H1 (cell line): ENCODE measurements at regions not wholly inside any gene's neighbourhood (a gene's known extent, or its start where the extent isn't known, plus 50 kb on each side); places are given as distances from the start of the nearest gene placed in this dataset.

Experiments
- BRCA1 ChIP-seq: IDR thresholded peaks from 2 replicates; pipeline ENCODE4 v1.6.1; 2012; ENCODE audit warnings: low read depth, low read length, improper control_type of control experiment
- CHD2 ChIP-seq: IDR thresholded peaks from 2 replicates; pipeline ENCODE4 v1.6.1; 2012; ENCODE audit warnings: low read length, improper control_type of control experiment
- CTCF ChIP-seq, 3 experiments: IDR thresholded peaks; 1 replicate in 2 of 3; 2 replicates in 1 of 3; pipeline versions ENCODE4 v1.5.1 to v1.6.1; 2011; ENCODE audit warnings: low read length in 3 of 3, mild to moderate bottlenecking in 3 of 3, inconsistent platforms in 2 of 3, low read depth in 1 of 3, moderate library complexity in 1 of 3; ENCODE audit not compliant: insufficient read depth in 1 of 3; ENCODE audit errors: control extremely low read depth in 1 of 3
- EP300 ChIP-seq, 2 experiments: IDR thresholded peaks; 1 replicate in 1 of 2; 2 replicates in 1 of 2; pipeline ENCODE4 v1.6.1; 2011 to 2012; ENCODE audit warnings: low read depth in 2 of 2, low read length in 2 of 2, mild to moderate bottlenecking in 2 of 2, borderline replicate concordance in 1 of 2, inconsistent platforms in 1 of 2, moderate library complexity in 1 of 2
- EZH2 ChIP-seq: fragments of 200-600 bp; sonication (generic); IDR thresholded peaks from 2 replicates; pipeline ENCODE4 v1.7.1; 2012; ENCODE audit warnings: low read depth, mild to moderate bottlenecking, moderate library complexity, low read length, inconsistent platforms; ENCODE audit not compliant: severe bottlenecking
- POLR2AphosphoS5 ChIP-seq: IDR thresholded peaks from 2 replicates; pipeline ENCODE4 v1.6.1; 2011; ENCODE audit warnings: low read depth, low read length
- RBBP5 ChIP-seq: IDR thresholded peaks from 2 replicates; pipeline ENCODE4 v1.7.1; 2012; ENCODE audit warnings: low read depth, mild to moderate bottlenecking, inconsistent platforms, low read length, moderate library complexity, borderline replicate concordance
- RFX5 ChIP-seq: IDR thresholded peaks from 2 replicates; pipeline ENCODE4 v1.6.1; 2011; ENCODE audit warnings: low read depth, low read length, improper control_type of control experiment, borderline replicate concordance

DNA sequence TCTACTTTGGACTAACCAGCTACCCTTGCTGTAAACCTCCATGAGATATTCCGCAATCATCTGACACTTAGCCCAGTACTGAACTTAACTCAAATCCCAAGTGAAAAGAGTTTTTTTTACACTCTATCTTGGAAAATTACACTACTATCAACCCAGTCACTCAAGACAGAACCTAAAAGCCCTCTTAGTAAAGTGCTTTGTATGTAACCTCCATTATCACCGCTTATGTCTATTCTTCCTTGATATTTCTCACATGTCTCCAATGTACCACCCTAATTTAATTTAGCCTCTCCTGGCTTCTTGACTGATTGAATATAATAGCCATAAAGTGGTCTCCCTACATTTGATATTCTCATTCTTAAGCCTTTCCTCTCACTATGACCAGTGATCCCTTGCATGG lies 168.8 kb upstream of the SYT1 start:
- TF ChIP-seq RFX5 = no peak
- no peak for TF ChIP-seq POLR2AphosphoS5
- no peak for TF ChIP-seq EP300 (IDR thresholded peaks at IDR 0.05; ENCODE audit: borderline replicate concordance in 1 of 2, low read depth in 2 of 2, low read length in 2 of 2)
- no peak for TF ChIP-seq EZH2
- no peak for TF ChIP-seq CTCF (IDR thresholded peaks at IDR 0.05; ENCODE audit: control extremely low read depth in 1 of 3, insufficient read depth in 1 of 3, low read depth in 1 of 3, low read length in 3 of 3)
- TF ChIP-seq CHD2 = no peak
- TF ChIP-seq BRCA1 = no peak
- no peak for TF ChIP-seq RBBP5
